Heart left ventricle (tissue), 16 donors: ENCODE measurements at regions not wholly inside any gene's neighbourhood (a gene's known extent, or its start where the extent isn't known, plus 50 kb on each side); places are given as distances from the start of the nearest gene placed in this dataset.

Experiments
- ATAC-seq, 4 donors: fragments of 200-7000 bp; cut with Tn5 transposase; one replicate each; pipeline ENCODE4 v1.9.1; 2020 to 2022; ENCODE audit warnings: moderate library complexity in 4 of 4, mild to moderate bottlenecking in 3 of 4, moderate number of reproducible peaks in 1 of 4
- DNase-seq, 5 donors: peaks; one replicate each; pipeline ENCODE4 v3.0.0-alpha.2; 2020
- H3K27ac ChIP-seq, 12 donors: fragments of 200-600 bp; sonication (generic) in 4 of 12; one replicate each; pipeline versions ENCODE4 v1.5.0 to v1.8.0; 2016 to 2022; ENCODE audit warnings: mild to moderate bottlenecking in 2 of 12
- H3K27me3 ChIP-seq, 9 donors: fragments of 200-600 bp; sonication (generic) in 2 of 9; one replicate each; pipeline versions ENCODE4 v1.5.1 to v1.8.0; 2016 to 2022; ENCODE audit warnings: mild to moderate bottlenecking in 3 of 9
- H3K36me3 ChIP-seq, 9 donors: fragments of 200-600 bp; sonication (generic) in 2 of 9; one replicate each; pipeline versions ENCODE4 v1.5.0 to v1.8.0; 2018 to 2022; ENCODE audit warnings: mild to moderate bottlenecking in 2 of 9
- H3K4me1 ChIP-seq, 12 donors: fragments of 200-600 bp; sonication (generic) in 4 of 12; one replicate each; pipeline versions ENCODE4 v1.5.0 to v1.8.0; 2016 to 2022; ENCODE audit warnings: mild to moderate bottlenecking in 3 of 12
- H3K4me3 ChIP-seq, 12 donors: fragments of 200-600 bp; sonication (generic) in 4 of 12; one replicate each; pipeline versions ENCODE4 v1.5.0 to v1.8.0; 2017 to 2022; ENCODE audit warnings: mild to moderate bottlenecking in 9 of 12, moderate library complexity in 4 of 12
- H3K9me3 ChIP-seq, 12 donors: fragments of 200-600 bp; sonication (generic) in 4 of 12; one replicate each; pipeline versions ENCODE4 v1.5.0 to v1.8.0; 2016 to 2022; ENCODE audit warnings: mild to moderate bottlenecking in 1 of 12
- POLR2A ChIP-seq, 2 donors: fragments of 450-650 bp; IDR thresholded peaks; one replicate each; pipeline ENCODE4 v1.6.1; 2017; ENCODE audit warnings: antibody characterized with exemption in 2 of 2, mild to moderate bottlenecking in 2 of 2, moderate library complexity in 2 of 2
- WGBS, 4 donors: extraction: QIAGEN DNeasy Blood & Tissue Kit in 2 of 4; methylation state at CpG; one replicate each; pipeline versions ENCODE4 v1.1.5 to v1.1.7; 2013 to 2018; 5-methylcytosine and 5-hydroxymethylcytosine counted together
- intact Hi-C, 10 donors: fragments of 100-400 bp; cut with DNase I; formaldehyde crosslinking; loops; one replicate each; pipeline versions ENCODE4 v1.11.1 to v1.14.2; 2022
- TF ChIP-seq, protein P1 (sequence below), 12 donors: fragments of 200-600 bp; sonication (generic) in 4 of 12; IDR thresholded peaks; one replicate each; pipeline versions ENCODE4 v1.5.0 to v1.8.0; 2018 to 2022; ENCODE audit warnings: antibody characterized with exemption in 12 of 12, mild to moderate bottlenecking in 5 of 12
- donor health status: ischemic (EF 13 %, LVEDD 7.1; RV severe dilation, severe dysfunction).
- donor health status: healthy with polysubstance abuse.
- donor health status: DM: no; HTN: yes; CAD: no.
- donor health status: DM: no; HTN: no; CAD: no.
- donor health status: ischemic (EF 25% LVEDD 6.9; RV normal size, moderate dysfunction).
- donor health status: ischemic (EF 25% LVEDD 5.7; RV mildly dilated, moderate dysfunction).
- donor health status: healthy.
- donor health status: DM: yes; HTN: yes; CAD: no.
- donor health status: ischemic (EF 35%, LVEDD 5.7; RV mildly dilated, moderate dysfunction).
- donor health status: nonischemic (EF 11% LVEDD 7.7; RV severe dilation, severe dysfunction).
- donor health status: DM: yes; HTN: yes; CAD: no.
- donor health status: PGD.
- donor health status: ischemic (EF 29% LVEDD 5.4; RV normal size, mild dysfunction).
- donor health status: nonischemic (EF 23%, LVEDD 6.1; RV moderate dilation, normal function).

DNA sequence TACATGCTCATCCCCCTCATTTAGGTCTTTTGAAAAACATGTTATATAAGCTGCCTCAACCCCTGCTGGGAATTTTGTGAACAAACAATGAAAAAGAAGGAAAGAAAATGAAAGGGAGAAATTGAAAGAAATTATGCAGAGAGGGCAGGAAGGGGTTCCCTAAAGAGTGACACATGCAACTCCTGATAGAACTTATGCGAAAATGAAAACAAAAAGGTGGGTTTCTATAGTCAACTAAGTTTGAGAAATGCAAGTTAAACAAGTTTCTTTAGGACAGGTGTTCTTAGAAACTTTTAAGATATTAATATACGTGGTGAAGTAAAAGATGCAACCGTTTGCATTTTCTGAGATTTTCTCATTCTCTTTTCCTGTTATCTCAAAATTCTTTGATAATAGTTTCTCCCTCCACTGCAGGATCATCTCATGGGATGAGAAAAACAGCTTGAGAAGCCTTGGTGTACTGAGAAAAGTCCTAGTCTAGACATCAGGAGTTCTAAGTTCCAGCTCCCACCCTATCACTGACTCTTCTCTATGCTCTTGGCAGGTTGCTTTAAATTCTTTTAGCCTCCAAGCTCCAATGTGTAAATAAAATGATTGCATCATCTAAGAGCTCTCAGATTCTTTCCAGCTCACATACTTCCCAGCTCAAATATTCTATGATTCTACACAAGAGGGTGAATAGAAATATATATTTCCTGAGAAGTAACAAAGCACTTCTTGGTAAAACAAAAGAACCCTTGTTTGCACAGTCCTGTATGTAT lies 109.2 kb downstream of the FAM76B start:
- intact Hi-C loops = no loop called here
- DNase-seq = no peak
- TF ChIP-seq, protein P1, sequence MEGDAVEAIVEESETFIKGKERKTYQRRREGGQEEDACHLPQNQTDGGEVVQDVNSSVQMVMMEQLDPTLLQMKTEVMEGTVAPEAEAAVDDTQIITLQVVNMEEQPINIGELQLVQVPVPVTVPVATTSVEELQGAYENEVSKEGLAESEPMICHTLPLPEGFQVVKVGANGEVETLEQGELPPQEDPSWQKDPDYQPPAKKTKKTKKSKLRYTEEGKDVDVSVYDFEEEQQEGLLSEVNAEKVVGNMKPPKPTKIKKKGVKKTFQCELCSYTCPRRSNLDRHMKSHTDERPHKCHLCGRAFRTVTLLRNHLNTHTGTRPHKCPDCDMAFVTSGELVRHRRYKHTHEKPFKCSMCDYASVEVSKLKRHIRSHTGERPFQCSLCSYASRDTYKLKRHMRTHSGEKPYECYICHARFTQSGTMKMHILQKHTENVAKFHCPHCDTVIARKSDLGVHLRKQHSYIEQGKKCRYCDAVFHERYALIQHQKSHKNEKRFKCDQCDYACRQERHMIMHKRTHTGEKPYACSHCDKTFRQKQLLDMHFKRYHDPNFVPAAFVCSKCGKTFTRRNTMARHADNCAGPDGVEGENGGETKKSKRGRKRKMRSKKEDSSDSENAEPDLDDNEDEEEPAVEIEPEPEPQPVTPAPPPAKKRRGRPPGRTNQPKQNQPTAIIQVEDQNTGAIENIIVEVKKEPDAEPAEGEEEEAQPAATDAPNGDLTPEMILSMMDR (IDR thresholded peaks at IDR 0.05) = no peak
- no peak for TF ChIP-seq POLR2A (IDR thresholded peaks at IDR 0.05)
- Histone ChIP-seq H3K27ac (peak overlapping the region in 6 of 12 donors; percentile 0 to 26 (median 10)), H3K27me3 (no peaks in the 10 kb centered on the region), H3K9me3 (no peaks in the 10 kb centered on the region), H3K4me3 (no peak overlapping the region), H3K4me1 (peaks cover 0 to 47% (median 20%) of the 10 kb centered on the region in 12 donors), H3K36me3 (no peaks in the 10 kb centered on the region)
- WGBS, 4 donors = 61 to 70% (median 64%) methylated on average over 3 of the region's 3 CpGs
- ATAC-seq = peak; percentile 59 to 81 (median 76)

DNA sequence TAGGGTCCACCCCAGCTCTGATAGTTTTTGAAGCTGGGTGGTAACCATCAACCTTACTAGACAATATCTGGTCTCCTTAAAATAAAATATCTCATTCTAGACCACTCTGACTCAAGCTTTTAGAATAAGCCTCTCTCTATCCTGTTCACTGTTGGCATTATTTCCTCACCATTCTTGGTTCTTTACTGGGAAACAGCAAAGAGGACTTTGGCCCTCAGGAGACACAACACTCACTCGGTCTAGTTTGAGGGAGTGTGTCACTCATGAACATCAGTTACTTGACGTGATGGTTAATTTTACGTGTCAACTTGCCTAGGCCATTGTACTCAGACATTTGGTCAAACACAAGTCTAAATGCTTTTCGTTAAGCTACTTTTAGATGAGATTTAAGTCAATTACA lies 110.6 kb downstream of the FAM76B start:
- H3K4me1 ChIP-seq = peaks cover 0 to 53% (median 22%) of the 10 kb centered on the region in 12 donors
- no peaks in the 10 kb centered on the region for H3K9me3 ChIP-seq
- H3K27ac ChIP-seq = no peak overlapping the region
- no peak for TF ChIP-seq POLR2A (IDR thresholded peaks at IDR 0.05)
- TF ChIP-seq, protein P1 (IDR thresholded peaks at IDR 0.05) = no peak
- WGBS, 4 donors = 96 to 97% (median 97%) methylated on average over 4 of the region's 4 CpGs
- intact Hi-C loops = no loop called here
- DNase-seq = no peak
- ATAC-seq = no peak
- H3K36me3 ChIP-seq = no peaks in the 10 kb centered on the region
- H3K4me3 ChIP-seq = no peak overlapping the region
- no peaks in the 10 kb centered on the region for H3K27me3 ChIP-seq

DNA sequence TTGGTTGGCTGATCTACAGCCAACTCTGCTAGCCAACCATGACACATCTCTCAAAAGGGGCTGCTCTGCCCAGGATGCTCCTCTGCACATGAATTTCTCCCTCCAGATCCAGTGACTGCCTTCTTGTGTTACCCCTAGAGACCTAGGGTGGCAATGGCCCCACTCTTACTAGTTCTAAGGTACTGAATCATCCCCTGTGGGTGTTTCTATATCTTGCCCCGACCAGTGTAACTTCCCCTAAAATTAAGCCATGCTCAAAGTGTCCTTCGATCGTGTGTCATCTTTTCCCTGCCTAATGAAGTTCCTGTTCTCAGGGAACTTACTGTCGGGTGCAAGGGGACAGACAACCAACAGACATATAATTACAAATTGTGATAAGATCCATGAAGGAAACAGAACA lies 113.3 kb downstream of the FAM76B start:
- Histone ChIP-seq H3K4me1 (peaks cover 0 to 40% (median 17%) of the 10 kb centered on the region in 12 donors), H3K36me3 (no peaks in the 10 kb centered on the region), H3K9me3 (no peaks in the 10 kb centered on the region), H3K27ac (peak overlapping the region in 11 of 12 donors; percentile 23 to 68 (median 43)), H3K27me3 (no peaks in the 10 kb centered on the region), H3K4me3 (no peak overlapping the region)
- DNase-seq (no peak), ATAC-seq (no peak)
- intact Hi-C loops = no loop called here
- no peak for TF ChIP-seq POLR2A (IDR thresholded peaks at IDR 0.05)
- TF ChIP-seq, protein P1 (IDR thresholded peaks at IDR 0.05) = no peak
- WGBS, 4 donors = 85 to 87% (median 86%) methylated on average over 4 of the region's 4 CpGs

DNA sequence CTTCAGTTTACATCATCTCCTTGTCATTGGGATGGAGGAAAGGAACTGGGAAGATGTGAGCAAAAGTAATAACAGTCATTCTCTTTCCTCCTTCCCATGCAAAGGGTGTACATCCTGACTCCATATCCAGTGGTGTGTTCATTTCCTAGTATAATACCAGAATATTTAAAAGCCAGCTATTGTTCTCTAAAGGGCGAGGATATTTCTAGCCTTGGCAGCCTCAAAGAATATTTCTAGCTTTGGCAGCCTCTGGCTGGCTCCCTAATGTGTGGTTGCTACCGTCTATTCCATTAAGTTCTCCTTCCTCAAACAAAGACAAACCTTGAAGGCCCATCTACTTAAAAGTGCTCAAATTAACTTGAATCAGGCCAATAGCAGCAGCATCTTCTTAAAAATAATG lies 114.0 kb downstream of the FAM76B start:
- H3K4me3 ChIP-seq = no peak overlapping the region
- no peak for TF ChIP-seq POLR2A (IDR thresholded peaks at IDR 0.05)
- TF ChIP-seq, protein P1 (IDR thresholded peaks at IDR 0.05) = no peak
- H3K27me3 ChIP-seq = no peaks in the 10 kb centered on the region
- no peaks in the 10 kb centered on the region for H3K9me3 ChIP-seq
- no peaks in the 10 kb centered on the region for H3K36me3 ChIP-seq
- ATAC-seq (peak in 3 of 4 donors; percentile 52 to 92 (median 67)), DNase-seq (no peak)
- H3K27ac ChIP-seq = peak overlapping the region in 11 of 12 donors; percentile 23 to 68 (median 45)
- 27 to 59% (median 40%) methylated on average over 2 of the region's 2 CpGs for WGBS, 4 donors
- H3K4me1 ChIP-seq = peaks cover 0 to 33% (median 11%) of the 10 kb centered on the region in 12 donors
- intact Hi-C loops = loop anchor here in 1 of 10 donors (2.0 kb wide), 1 partner anchor 23 kb away; no protein-coding TSS in a partner anchor
